ENCODE measurements at regions not wholly inside any gene's neighbourhood (a gene's known extent, or its start where the extent isn't known, plus 50 kb on each side); places are given as distances from the start of the nearest gene placed in this dataset.

GRCh38 chr20:57880571-57880892 is 170.7 kb upstream of the PMEPA1 start:
- Histone ChIP-seq H3K27ac (ENCODE audit: low read depth in 1 of 2, low read length in 1 of 2) (no peak overlapping the region), H3K27me3 (ENCODE audit: control insufficient read depth in 3 of 3, insufficient read depth in 3 of 3, low read length in 2 of 3) (no peaks in the 10 kb centered on the region), H3K9ac (ENCODE audit: insufficient read depth in 1 of 2, low read length in 2 of 2) (no peak overlapping the region), H3K9me3 (ENCODE audit: control insufficient read depth in 4 of 4, insufficient read depth in 3 of 4, low read length in 3 of 4) (no peaks in the 10 kb centered on the region), H3K4me1 (ENCODE audit: control insufficient read depth in 5 of 5, insufficient read depth in 5 of 5, low read length in 5 of 5) (peaks cover 0 to 57% (median 21%) of the 10 kb centered on the region in 5 donors), H3K4me3 (no peak overlapping the region), H3K36me3 (ENCODE audit: control insufficient read depth in 4 of 4, insufficient read depth in 4 of 4, low read length in 4 of 4) (no peaks in the 10 kb centered on the region)
- ATAC-seq (ENCODE audit: insufficient read depth, low FRiP score): no peak
- peak in 1 of 3 donors; percentile 73 for DNase-seq
- no peak for TF ChIP-seq CTCF (IDR thresholded peaks at IDR 0.05; ENCODE audit: control extremely low read depth, extremely low read depth)

GRCh38 chr20:57879779-57880570 is 170.2 kb upstream of the PMEPA1 start:
- H3K27ac ChIP-seq (ENCODE audit: low read depth in 1 of 2, low read length in 1 of 2): no peak overlapping the region
- DNase-seq: peak; percentile 96 to 100 (median 100)
- no peak overlapping the region for H3K4me3 ChIP-seq

GRCh38 chr20:57879437-57879778 is 169.6 kb upstream of the PMEPA1 start:
- no peak overlapping the region for H3K27ac ChIP-seq (ENCODE audit: low read depth in 1 of 2, low read length in 1 of 2)
- no peaks in the 10 kb centered on the region for H3K36me3 ChIP-seq (ENCODE audit: control insufficient read depth in 4 of 4, insufficient read depth in 4 of 4, low read length in 4 of 4)
- no peak for DNase-seq
- 66 to 84% methylated on average over 7 of the region's 7 CpGs for WGBS, 2 donors
- no peak overlapping the region for H3K4me3 ChIP-seq
- no peaks in the 10 kb centered on the region for H3K9me3 ChIP-seq (ENCODE audit: control insufficient read depth in 4 of 4, insufficient read depth in 3 of 4, low read length in 3 of 4)
- no peak overlapping the region for H3K9ac ChIP-seq (ENCODE audit: insufficient read depth in 1 of 2, low read length in 2 of 2)
- H3K4me1 ChIP-seq (ENCODE audit: control insufficient read depth in 5 of 5, insufficient read depth in 5 of 5, low read length in 5 of 5): peaks cover 0 to 57% (median 21%) of the 10 kb centered on the region in 5 donors
- TF ChIP-seq CTCF (IDR thresholded peaks at IDR 0.05; ENCODE audit: control extremely low read depth, extremely low read depth): no peak
- no peaks in the 10 kb centered on the region for H3K27me3 ChIP-seq (ENCODE audit: control insufficient read depth in 3 of 3, insufficient read depth in 3 of 3, low read length in 2 of 3)
- ATAC-seq (ENCODE audit: insufficient read depth, low FRiP score): no peak

More at GRCh38 chr20:57879779-57880570, 170.2 kb upstream of the PMEPA1 start:
- Histone ChIP-seq H3K9ac (ENCODE audit: insufficient read depth in 1 of 2, low read length in 2 of 2) (no peak overlapping the region), H3K27me3 (ENCODE audit: control insufficient read depth in 3 of 3, insufficient read depth in 3 of 3, low read length in 2 of 3) (no peaks in the 10 kb centered on the region), H3K36me3 (ENCODE audit: control insufficient read depth in 4 of 4, insufficient read depth in 4 of 4, low read length in 4 of 4) (no peaks in the 10 kb centered on the region), H3K4me1 (ENCODE audit: control insufficient read depth in 5 of 5, insufficient read depth in 5 of 5, low read length in 5 of 5) (peaks cover 0 to 57% (median 21%) of the 10 kb centered on the region in 5 donors), H3K9me3 (ENCODE audit: control insufficient read depth in 4 of 4, insufficient read depth in 3 of 4, low read length in 3 of 4) (no peaks in the 10 kb centered on the region)
- WGBS, 2 donors: 65 to 82% methylated on average over 13 of the region's 13 CpGs
- no peak for TF ChIP-seq CTCF (IDR thresholded peaks at IDR 0.05; ENCODE audit: control extremely low read depth, extremely low read depth)
- no peak for ATAC-seq (ENCODE audit: insufficient read depth, low FRiP score)

All from lung (tissue), 11 donors.